22Rv1 (cell line): ENCODE measurements at regions not wholly inside any gene's neighbourhood (a gene's known extent, or its start where the extent isn't known, plus 50 kb on each side); places are given as distances from the start of the nearest gene placed in this dataset.
"Not testable (repeated sequence)": the region's sequence is repeated elsewhere in the genome, so short reads cannot be mapped to it uniquely, and the experiment has no call there.

Source experiments
- CTCF ChIP-seq: fragments of 450-650 bp; IDR thresholded peaks from 2 replicates; pipeline ENCODE4 v1.5.1; 2017; ENCODE audit warnings: mild to moderate bottlenecking
- ZFX ChIP-seq: fragments of 450-650 bp; IDR thresholded peaks from 2 replicates; pipeline ENCODE4 v1.6.1; 2017; ENCODE audit warnings: antibody characterized with exemption, borderline replicate concordance

GRCh38 chr4:138774125-138774524 is 241.5 kb upstream of the NOCT start:
- not testable (repeated sequence) for TF ChIP-seq CTCF, ZFX
